Heart left ventricle (tissue), 16 donors: ENCODE measurements at regions not wholly inside any gene's neighbourhood (a gene's known extent, or its start where the extent isn't known, plus 50 kb on each side); places are given as distances from the start of the nearest gene placed in this dataset.
A peak's percentile ranks its signal among the peaks of the same experiment; 100 is the strongest.
"Not testable (repeated sequence)": the region's sequence is repeated elsewhere in the genome, so short reads cannot be mapped to it uniquely, and the experiment has no call there.

Source experiments
- ATAC-seq, 4 donors: fragments of 200-7000 bp; cut with Tn5 transposase; one replicate each; pipeline ENCODE4 v1.9.1; 2020 to 2022; ENCODE audit warnings: moderate library complexity in 4 of 4, mild to moderate bottlenecking in 3 of 4, moderate number of reproducible peaks in 1 of 4
- DNase-seq, 5 donors: peaks; one replicate each; pipeline ENCODE4 v3.0.0-alpha.2; 2020
- H3K27ac ChIP-seq, 12 donors: fragments of 200-600 bp; sonication (generic) in 4 of 12; one replicate each; pipeline versions ENCODE4 v1.5.0 to v1.8.0; 2016 to 2022; ENCODE audit warnings: mild to moderate bottlenecking in 2 of 12
- H3K27me3 ChIP-seq, 9 donors: fragments of 200-600 bp; sonication (generic) in 2 of 9; one replicate each; pipeline versions ENCODE4 v1.5.1 to v1.8.0; 2016 to 2022; ENCODE audit warnings: mild to moderate bottlenecking in 3 of 9
- H3K36me3 ChIP-seq, 9 donors: fragments of 200-600 bp; sonication (generic) in 2 of 9; one replicate each; pipeline versions ENCODE4 v1.5.0 to v1.8.0; 2018 to 2022; ENCODE audit warnings: mild to moderate bottlenecking in 2 of 9
- H3K4me1 ChIP-seq, 12 donors: fragments of 200-600 bp; sonication (generic) in 4 of 12; one replicate each; pipeline versions ENCODE4 v1.5.0 to v1.8.0; 2016 to 2022; ENCODE audit warnings: mild to moderate bottlenecking in 3 of 12
- H3K4me3 ChIP-seq, 12 donors: fragments of 200-600 bp; sonication (generic) in 4 of 12; one replicate each; pipeline versions ENCODE4 v1.5.0 to v1.8.0; 2017 to 2022; ENCODE audit warnings: mild to moderate bottlenecking in 9 of 12, moderate library complexity in 4 of 12
- H3K9me3 ChIP-seq, 12 donors: fragments of 200-600 bp; sonication (generic) in 4 of 12; one replicate each; pipeline versions ENCODE4 v1.5.0 to v1.8.0; 2016 to 2022; ENCODE audit warnings: mild to moderate bottlenecking in 1 of 12
- POLR2A ChIP-seq, 2 donors: fragments of 450-650 bp; IDR thresholded peaks; one replicate each; pipeline ENCODE4 v1.6.1; 2017; ENCODE audit warnings: antibody characterized with exemption in 2 of 2, mild to moderate bottlenecking in 2 of 2, moderate library complexity in 2 of 2
- WGBS, 4 donors: extraction: QIAGEN DNeasy Blood & Tissue Kit in 2 of 4; methylation state at CpG; one replicate each; pipeline versions ENCODE4 v1.1.5 to v1.1.7; 2013 to 2018; 5-methylcytosine and 5-hydroxymethylcytosine counted together
- intact Hi-C, 10 donors: fragments of 100-400 bp; cut with DNase I; formaldehyde crosslinking; loops; one replicate each; pipeline versions ENCODE4 v1.11.1 to v1.14.2; 2022
- TF ChIP-seq, protein P1 (sequence below), 12 donors: fragments of 200-600 bp; sonication (generic) in 4 of 12; IDR thresholded peaks; one replicate each; pipeline versions ENCODE4 v1.5.0 to v1.8.0; 2018 to 2022; ENCODE audit warnings: antibody characterized with exemption in 12 of 12, mild to moderate bottlenecking in 5 of 12
- donor health status: ischemic (EF 13 %, LVEDD 7.1; RV severe dilation, severe dysfunction).
- donor health status: healthy with polysubstance abuse.
- donor health status: DM: no; HTN: yes; CAD: no.
- donor health status: DM: no; HTN: no; CAD: no.
- donor health status: ischemic (EF 25% LVEDD 6.9; RV normal size, moderate dysfunction).
- donor health status: ischemic (EF 25% LVEDD 5.7; RV mildly dilated, moderate dysfunction).
- donor health status: healthy.
- donor health status: DM: yes; HTN: yes; CAD: no.
- donor health status: ischemic (EF 35%, LVEDD 5.7; RV mildly dilated, moderate dysfunction).
- donor health status: nonischemic (EF 11% LVEDD 7.7; RV severe dilation, severe dysfunction).
- donor health status: DM: yes; HTN: yes; CAD: no.
- donor health status: PGD.
- donor health status: ischemic (EF 29% LVEDD 5.4; RV normal size, mild dysfunction).
- donor health status: nonischemic (EF 23%, LVEDD 6.1; RV moderate dilation, normal function).

- Histone ChIP-seq H3K9me3 (peaks cover 0 to 6% (median 0%) of the 10 kb centered on the region in 12 donors), H3K4me3 (no peak overlapping the region), H3K27ac (no peak overlapping the region), H3K36me3 (no peaks in the 10 kb centered on the region), H3K4me1 (peaks cover 0 to 5% (median 0%) of the 10 kb centered on the region in 12 donors), H3K27me3 (no peaks in the 10 kb centered on the region)
- TF ChIP-seq, protein P1, sequence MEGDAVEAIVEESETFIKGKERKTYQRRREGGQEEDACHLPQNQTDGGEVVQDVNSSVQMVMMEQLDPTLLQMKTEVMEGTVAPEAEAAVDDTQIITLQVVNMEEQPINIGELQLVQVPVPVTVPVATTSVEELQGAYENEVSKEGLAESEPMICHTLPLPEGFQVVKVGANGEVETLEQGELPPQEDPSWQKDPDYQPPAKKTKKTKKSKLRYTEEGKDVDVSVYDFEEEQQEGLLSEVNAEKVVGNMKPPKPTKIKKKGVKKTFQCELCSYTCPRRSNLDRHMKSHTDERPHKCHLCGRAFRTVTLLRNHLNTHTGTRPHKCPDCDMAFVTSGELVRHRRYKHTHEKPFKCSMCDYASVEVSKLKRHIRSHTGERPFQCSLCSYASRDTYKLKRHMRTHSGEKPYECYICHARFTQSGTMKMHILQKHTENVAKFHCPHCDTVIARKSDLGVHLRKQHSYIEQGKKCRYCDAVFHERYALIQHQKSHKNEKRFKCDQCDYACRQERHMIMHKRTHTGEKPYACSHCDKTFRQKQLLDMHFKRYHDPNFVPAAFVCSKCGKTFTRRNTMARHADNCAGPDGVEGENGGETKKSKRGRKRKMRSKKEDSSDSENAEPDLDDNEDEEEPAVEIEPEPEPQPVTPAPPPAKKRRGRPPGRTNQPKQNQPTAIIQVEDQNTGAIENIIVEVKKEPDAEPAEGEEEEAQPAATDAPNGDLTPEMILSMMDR (IDR thresholded peaks at IDR 0.05): no peak
- no peak for TF ChIP-seq POLR2A (IDR thresholded peaks at IDR 0.05)
- ATAC-seq (no peak), DNase-seq (no peak)
- intact Hi-C loops: no loop called here
- 96 to 97% (median 97%) methylated on average over 1 of the region's 1 CpG for WGBS, 4 donors
Observed at GRCh38 chr12:96085475-96085874, 50.1 kb upstream of the LTA4H start.

- H3K4me3 ChIP-seq, H3K27me3 ChIP-seq, H3K27ac ChIP-seq, H3K4me1 ChIP-seq, DNase-seq, H3K36me3 ChIP-seq, H3K9me3 ChIP-seq, ATAC-seq, intact Hi-C loops: not testable (repeated sequence)
Observed at GRCh38 chr12:96086190-96086589, 50.8 kb upstream of the LTA4H start.

DNA sequence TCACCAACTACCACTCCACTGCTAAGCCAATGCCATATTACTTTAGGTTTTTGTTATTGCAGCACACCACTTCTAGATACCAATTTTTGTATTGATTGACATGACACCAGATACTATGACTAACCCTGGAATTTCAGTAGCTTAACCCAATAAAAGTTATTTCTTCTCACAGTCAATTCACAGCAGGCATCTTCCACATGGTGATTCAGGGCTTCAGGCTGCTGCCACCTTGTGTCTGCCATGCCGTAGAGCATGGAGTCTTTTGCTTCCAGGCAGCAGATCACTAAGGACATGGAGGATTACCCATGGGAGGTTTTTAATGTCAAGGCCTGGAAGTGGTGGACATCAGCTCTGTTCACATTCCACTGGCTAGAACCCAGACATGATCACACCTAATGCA lies 56.4 kb upstream of the LTA4H start:
- no peak for ATAC-seq
- H3K9me3 ChIP-seq: peaks cover 0 to 5% (median 0%) of the 10 kb centered on the region in 12 donors
- no peaks in the 10 kb centered on the region for H3K36me3 ChIP-seq
- peaks cover 0 to 19% (median 3%) of the 10 kb centered on the region in 12 donors for H3K4me1 ChIP-seq
- no peak for DNase-seq
- no peak overlapping the region for H3K4me3 ChIP-seq
- TF ChIP-seq, protein P1 (IDR thresholded peaks at IDR 0.05): no peak
- no peak for TF ChIP-seq POLR2A (IDR thresholded peaks at IDR 0.05)
- H3K27ac ChIP-seq: no peak overlapping the region
- H3K27me3 ChIP-seq: no peaks in the 10 kb centered on the region
- 76 to 90% (median 83%) methylated on average over 1 of the region's 1 CpG for WGBS, 4 donors
- intact Hi-C loops: no loop called here

DNA sequence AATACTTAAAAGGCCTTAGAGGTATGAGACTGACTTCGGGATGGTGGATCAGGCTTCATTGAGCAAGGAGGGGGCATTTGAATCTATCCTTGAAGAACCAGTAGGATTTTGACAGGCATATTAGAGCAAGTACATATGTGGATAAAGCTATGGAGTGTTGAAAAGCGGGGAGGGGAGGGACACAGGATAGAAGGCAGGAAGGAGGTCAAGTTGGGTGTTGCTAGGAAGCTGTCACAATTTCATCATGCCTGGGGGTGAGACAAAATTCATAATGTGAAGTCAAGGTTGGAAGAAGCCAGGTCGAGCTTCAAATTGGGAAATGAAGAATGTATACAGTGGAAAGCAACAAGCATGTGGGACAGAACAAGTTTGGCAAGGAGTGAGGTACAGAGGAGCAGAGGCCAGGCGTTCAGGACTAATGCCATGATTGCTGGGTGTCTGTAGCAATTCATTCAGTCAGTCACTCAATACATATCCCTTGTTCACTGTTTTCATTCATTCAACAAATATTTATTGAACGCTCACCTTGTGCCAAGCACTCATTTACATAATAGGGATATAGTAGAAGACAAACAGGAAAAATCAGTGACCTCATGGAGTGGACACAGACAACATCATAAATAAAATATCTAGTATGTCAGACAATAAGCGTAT lies 58.3 kb upstream of the LTA4H start:
- intact Hi-C loops: no loop called here
- 67 to 72% (median 71%) methylated on average over 6 of the region's 6 CpGs for WGBS, 4 donors
- Histone ChIP-seq H3K36me3 (no peaks in the 10 kb centered on the region), H3K27me3 (no peaks in the 10 kb centered on the region), H3K4me1 (peaks cover 0 to 19% (median 4%) of the 10 kb centered on the region in 12 donors), H3K4me3 (no peak overlapping the region), H3K27ac (peak overlapping the region in 7 of 12 donors; percentile 11 to 47 (median 27)), H3K9me3 (peaks cover 0 to 5% (median 0%) of the 10 kb centered on the region in 12 donors)
- no peak for TF ChIP-seq POLR2A (IDR thresholded peaks at IDR 0.05)
- TF ChIP-seq, protein P1 (IDR thresholded peaks at IDR 0.05): no peak
- no peak for DNase-seq
- no peak for ATAC-seq

DNA sequence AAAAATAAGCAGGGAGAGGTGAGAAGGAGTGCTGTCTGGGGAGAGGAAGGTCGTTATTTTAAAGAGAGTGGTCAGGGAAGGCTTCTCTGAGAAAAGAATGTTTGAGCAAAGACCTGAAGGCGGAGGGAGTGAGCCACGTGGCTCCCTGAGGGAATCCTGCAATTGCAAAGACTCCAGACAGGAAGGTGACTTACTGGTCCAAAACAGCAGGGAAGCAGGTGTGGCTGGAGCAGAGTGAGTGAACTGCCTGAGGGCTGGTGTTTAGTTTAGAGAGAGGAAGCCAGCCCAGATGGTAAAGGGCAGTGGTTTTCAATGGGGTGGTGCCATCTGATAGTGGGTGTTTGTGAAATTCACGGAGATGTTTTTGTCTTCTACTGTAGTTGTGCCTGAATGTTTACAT lies 58.8 kb upstream of the LTA4H start:
- 31 to 34% (median 33%) methylated on average over 4 of the region's 4 CpGs for WGBS, 4 donors
- Histone ChIP-seq H3K4me1 (peaks cover 0 to 22% (median 5%) of the 10 kb centered on the region in 12 donors), H3K27ac (peak overlapping the region in 8 of 12 donors; percentile 10 to 47 (median 24)), H3K9me3 (peaks cover 0 to 5% (median 0%) of the 10 kb centered on the region in 12 donors), H3K27me3 (no peaks in the 10 kb centered on the region), H3K36me3 (no peaks in the 10 kb centered on the region), H3K4me3 (no peak overlapping the region)
- intact Hi-C loops: no loop called here
- peak in 3 of 5 donors; percentile 32 to 42 (median 39) for DNase-seq
- ATAC-seq: peak in 3 of 4 donors; percentile 38 to 90 (median 74)
- TF ChIP-seq POLR2A (IDR thresholded peaks at IDR 0.05): no peak
- TF ChIP-seq, protein P1 (IDR thresholded peaks at IDR 0.05): peak in 1 of 12 donors; percentile 20
